Astrocyte of the cerebellum (primary cell): ENCODE measurements at regions not wholly inside any gene's neighbourhood (a gene's known extent, or its start where the extent isn't known, plus 50 kb on each side); places are given as distances from the start of the nearest gene placed in this dataset.

Source experiments
- DNase-seq: peaks from one replicate; pipeline ENCODE4 v3.0.0-alpha.2; 2011; ENCODE audit warnings: low read depth
- H3K4me3 ChIP-seq: 2 replicates; pipeline ENCODE4 v1.5.1; 2011; ENCODE audit warnings: mild to moderate bottlenecking, low read depth, low read length, moderate library complexity
- CTCF ChIP-seq: IDR thresholded peaks from 2 replicates; pipeline ENCODE4 v1.5.1; 2012; ENCODE audit warnings: low read length, low read depth, moderate library complexity, mild to moderate bottlenecking; ENCODE audit errors: missing control alignments
- in situ Hi-C: cut with HindIII; loops from 2 replicates; pipeline ENCODE4 v1.10.0; 2017; ENCODE audit warnings: low sequenced_read_pairs

- TF ChIP-seq CTCF, result no peak
- in situ Hi-C loops, result no loop called here
- DNase-seq, result no peak
- no peak overlapping the region for H3K4me3 ChIP-seq
Observed at GRCh38 chr13:47025791-47026447, 129.1 kb upstream of the HTR2A start.

GRCh38 chr13:47019977-47020376 is 123.1 kb upstream of the HTR2A start:
- H3K4me3 ChIP-seq, result no peak overlapping the region
- in situ Hi-C loops, result no loop called here
- TF ChIP-seq CTCF, result no peak
- DNase-seq, result no peak

GRCh38 chr13:47017476-47017875 is 120.6 kb upstream of the HTR2A start:
- no peak for TF ChIP-seq CTCF
- in situ Hi-C loops, result no loop called here
- no peak for DNase-seq
- no peak overlapping the region for H3K4me3 ChIP-seq

- no peak overlapping the region for H3K4me3 ChIP-seq
- TF ChIP-seq CTCF, result no peak
- DNase-seq, result no peak
- in situ Hi-C loops, result no loop called here
Observed at GRCh38 chr13:47008318-47008717, 111.5 kb upstream of the HTR2A start.

GRCh38 chr13:47005756-47006414 is 109.0 kb upstream of the HTR2A start:
- in situ Hi-C loops, result no loop called here
- TF ChIP-seq CTCF, result no peak
- H3K4me3 ChIP-seq, result no peak overlapping the region
- DNase-seq, result no peak

- in situ Hi-C loops, result no loop called here
- TF ChIP-seq CTCF, result no peak
- no peak for DNase-seq
- H3K4me3 ChIP-seq, result no peak overlapping the region
Observed at GRCh38 chr13:47004540-47004939, 107.7 kb upstream of the HTR2A start.
